GM12878 (cell line): ENCODE measurements at regions not wholly inside any gene's neighbourhood (a gene's known extent, or its start where the extent isn't known, plus 50 kb on each side); places are given as distances from the start of the nearest gene placed in this dataset.

Source experiments
- ATAC-seq: fragments of 200-7000 bp; cut with Tn5 transposase; 3 replicates; pipeline ENCODE4 v1.9.1; 2020; ENCODE audit warnings: mild to moderate bottlenecking, moderate library complexity
- BruUV-seq: library from RNA; stranded (reverse); fragments of 400-500 nt; replicated peaks from 2 replicates; lab custom pipeline; 2021; lab: Mats Ljungman, UMichigan
- CTCF ChIA-PET: fragments of 300-600 bp; sonication (Branson Sonifier 250); formaldehyde crosslinking; extraction: SDS; loops from one replicate; lab custom pipeline; 2021; ENCODE audit warnings: inconsistent platforms; lab: Yijun Ruan, JAX
- POLR2A ChIA-PET: fragments of 350-600 bp; formaldehyde crosslinking; extraction: SDS; loops from one replicate; lab custom pipeline; 2021; ENCODE audit warnings: inconsistent platforms; lab: Charles Lee
- RAD21 ChIA-PET: fragments of 300-600 bp; sonication (Branson Sonifier 250); formaldehyde crosslinking; loops from one replicate; lab custom pipeline; 2023; ENCODE audit warnings: antibody characterized with exemption; ENCODE audit not compliant: unreplicated experiment; lab: Charles Lee
- SMC1A ChIA-PET: fragments of 300-600 bp; sonication (Branson Sonifier 250); formaldehyde crosslinking; loops from one replicate; lab custom pipeline; 2023; ENCODE audit not compliant: unreplicated experiment, uncharacterized antibody; lab: Charles Lee
- DNase-seq: peaks from one replicate; pipeline ENCODE4 v3.0.0-alpha.2; 2011; ENCODE audit warnings: low read depth, low spot score
- FAIRE-seq: peaks from 3 replicates; lab custom pipeline; 2011; peaks lifted over from hg19 to GRCh38; lab: Jason Lieb, UNC
- H2AFZ ChIP-seq: 2 replicates; pipeline ENCODE4 v1.6.0; 2011; ENCODE audit warnings: low read depth, low read length, control low read depth; ENCODE audit not compliant: control insufficient read depth
- H3K27ac ChIP-seq: 2 replicates; pipeline ENCODE4 v1.5.1; 2011; ENCODE audit warnings: control low read depth; ENCODE audit not compliant: control insufficient read depth, insufficient read depth
- H3K27me3 ChIP-seq, 2 experiments: replicated peaks in 1 of 2; 2 replicates each; pipeline versions ENCODE4 v1.6.0 to v1.6.1; 2011; ENCODE audit warnings: low read length in 1 of 2; ENCODE audit not compliant: control insufficient read depth in 2 of 2, insufficient read depth in 2 of 2
- H3K36me3 ChIP-seq, 2 experiments: 2 replicates each; pipeline ENCODE4 v1.5.1; 2011; ENCODE audit warnings: low read length in 1 of 2; ENCODE audit not compliant: control insufficient read depth in 2 of 2, insufficient read depth in 2 of 2
- H3K4me1 ChIP-seq: 2 replicates; pipeline ENCODE4 v1.6.1; 2011; ENCODE audit warnings: mild to moderate bottlenecking, low read length, moderate library complexity, mixed read lengths; ENCODE audit not compliant: control insufficient read depth, insufficient read depth
- H3K4me2 ChIP-seq: 2 replicates; pipeline ENCODE4 v1.6.0; 2011; ENCODE audit warnings: control low read depth; ENCODE audit not compliant: control insufficient read depth, insufficient read depth
- H3K4me3 ChIP-seq: fragments of 200-600 bp; sonication (generic); 2 replicates; pipeline ENCODE4 v1.5.1; 2016
- H3K79me2 ChIP-seq: 2 replicates; pipeline ENCODE4 v1.6.0; 2011; ENCODE audit warnings: low read length; ENCODE audit not compliant: control insufficient read depth, insufficient read depth
- H3K9ac ChIP-seq: 2 replicates; pipeline ENCODE4 v1.8.0; 2011; ENCODE audit warnings: low read length, control low read depth, mixed read lengths; ENCODE audit not compliant: control insufficient read depth, insufficient read depth
- H3K9me3 ChIP-seq: replicated peaks from 3 replicates; pipeline ENCODE4 v1.5.1; 2011; ENCODE audit warnings: mild to moderate bottlenecking, low read length; ENCODE audit not compliant: control insufficient read depth, insufficient read depth
- H4K20me1 ChIP-seq: 2 replicates; pipeline ENCODE4 v1.6.0; 2011; ENCODE audit not compliant: control insufficient read depth, insufficient read depth
- CHD2 ChIP-seq: IDR thresholded peaks from 2 replicates; pipeline ENCODE4 v1.6.1; 2011; ENCODE audit warnings: low read depth, low read length, improper control_type of control experiment, borderline replicate concordance
- EZH2 ChIP-seq: IDR thresholded peaks from 2 replicates; pipeline ENCODE4 v1.6.1; 2012; ENCODE audit warnings: low read depth, mild to moderate bottlenecking, control low read depth, inconsistent platforms, low read length, borderline replicate concordance; ENCODE audit not compliant: control insufficient read depth
- KAT2A ChIP-seq: conservative IDR thresholded peaks from 2 replicates; pipeline ENCODE4 v1.6.1; 2011; ENCODE audit warnings: low read depth, low read length; ENCODE audit not compliant: control insufficient read depth
- NBN ChIP-seq: fragments of 450-650 bp; IDR thresholded peaks from 2 replicates; pipeline ENCODE4 v1.6.1; 2016
- POU2F2 ChIP-seq: IDR thresholded peaks from 3 replicates; pipeline ENCODE4 v1.6.1; 2011; ENCODE audit warnings: low read depth, mild to moderate bottlenecking, low read length, borderline replicate concordance
- SMAD5 ChIP-seq: IDR thresholded peaks from 2 replicates; pipeline ENCODE4 v1.6.1; 2016; ENCODE audit warnings: antibody characterized with exemption, low read depth
- SUZ12 ChIP-seq: fragments of 200-600 bp; sonication (generic); IDR thresholded peaks from one replicate; pipeline ENCODE4 v1.6.1; 2018; ENCODE audit warnings: antibody characterized with exemption, mild to moderate bottlenecking; ENCODE audit not compliant: unreplicated experiment
- TAF1 ChIP-seq: IDR thresholded peaks from 2 replicates; pipeline ENCODE4 v1.6.1; 2011; ENCODE audit warnings: mild to moderate bottlenecking, low read depth, low read length, borderline replicate concordance
- USF2 ChIP-seq: IDR thresholded peaks from 2 replicates; pipeline ENCODE4 v1.6.1; 2011; ENCODE audit warnings: low read depth, low read length, improper control_type of control experiment, borderline replicate concordance
- WGBS: methylation state at CpG from one replicate; pipeline ENCODE4 v1.1.6; 2016; ENCODE audit warnings: low lambda C conversion rate; ENCODE audit not compliant: insufficient replicate concordance, insufficient coverage; ENCODE audit errors: missing lambda C conversion rate; 5-methylcytosine and 5-hydroxymethylcytosine counted together
- in situ Hi-C: fragments of 300-500 bp; cut with MboI; formaldehyde crosslinking; loops from 9 replicates; pipeline ENCODE4 v1.14.3; 2018; ENCODE audit warnings: mixed read lengths
- intact Hi-C: fragments of 100-400 bp; cut with micrococcal nuclease; formaldehyde crosslinking; loops from one replicate; pipeline ENCODE4 v1.14.2; 2022; ENCODE audit not compliant: unreplicated experiment
- TF ChIP-seq, protein P1 (sequence below): IDR thresholded peaks from 2 replicates; pipeline ENCODE4 v1.6.1; 2011; ENCODE audit warnings: low read depth, mild to moderate bottlenecking, low read length, moderate library complexity, borderline replicate concordance; ENCODE audit errors: extremely low read depth

GRCh38 chr14:32013083-32013482, 64.0 kb upstream of the ARHGAP5 start:
- WGBS, result 20% methylated on average over 6 of the region's 6 CpGs
- DNase-seq (no peak), FAIRE-seq (no peak), ATAC-seq (no peak)
- Histone ChIP-seq H3K9ac (no peak overlapping the region), H3K4me2 (no peak overlapping the region), H3K36me3 (no peaks in the 10 kb centered on the region), H4K20me1 (no peaks in the 10 kb centered on the region), H3K4me3 (no peak overlapping the region), H3K27ac (no peak overlapping the region), H3K79me2 (no peaks in the 10 kb centered on the region), H2AFZ (no peak overlapping the region), H3K4me1 (no peaks in the 10 kb centered on the region), H3K9me3 (no peaks in the 10 kb centered on the region), H3K27me3 (no peaks in the 10 kb centered on the region)
- ChIA-PET SMC1A (interaction anchor here (0.8 kb wide), 1 partner anchor 44 kb away, joined by 3 read pairs; no protein-coding TSS in a partner anchor), POLR2A (no interaction called here), RAD21 (no interaction called here), CTCF (no interaction called here)
- intact Hi-C loops, result no loop called here
- TF ChIP-seq KAT2A, result no peak
- TF ChIP-seq, protein P1, sequence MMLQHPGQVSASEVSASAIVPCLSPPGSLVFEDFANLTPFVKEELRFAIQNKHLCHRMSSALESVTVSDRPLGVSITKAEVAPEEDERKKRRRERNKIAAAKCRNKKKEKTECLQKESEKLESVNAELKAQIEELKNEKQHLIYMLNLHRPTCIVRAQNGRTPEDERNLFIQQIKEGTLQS, result no peak
- no peak for TF ChIP-seq CHD2
- TF ChIP-seq TAF1, result no peak
- TF ChIP-seq SUZ12, result no peak
- TF ChIP-seq EZH2, result no peak
- TF ChIP-seq SMAD5, result no peak
- TF ChIP-seq NBN, result no peak
- no peak for TF ChIP-seq USF2
- TF ChIP-seq POU2F2, result no peak
- in situ Hi-C loops, result no loop called here
- no TSS peak for BruUV-seq
